Transverse colon (tissue), 4 donors: ENCODE measurements at regions not wholly inside any gene's neighbourhood (a gene's known extent, or its start where the extent isn't known, plus 50 kb on each side); places are given as distances from the start of the nearest gene placed in this dataset.

ENCODE experiments used
- DNase-seq: peaks from one replicate; pipeline ENCODE4 v3.0.0-alpha.2; 2019
- H3K27ac ChIP-seq, 4 donors: fragments of 200-600 bp; sonication (generic); 2 replicates each; pipeline ENCODE4 v1.5.1; 2016 to 2018; ENCODE audit warnings: inconsistent platforms in 4 of 4
- H3K27me3 ChIP-seq: fragments of 200-600 bp; sonication (generic); 2 replicates; pipeline ENCODE4 v1.5.1; 2017; ENCODE audit warnings: inconsistent platforms
- H3K36me3 ChIP-seq, 4 donors: fragments of 200-600 bp; sonication (generic); 2 replicates each; pipeline ENCODE4 v1.5.1; 2017 to 2019; ENCODE audit warnings: inconsistent platforms in 4 of 4
- H3K4me1 ChIP-seq, 4 donors: fragments of 200-600 bp; sonication (generic); 2 replicates each; pipeline ENCODE4 v1.5.1; 2017 to 2020; ENCODE audit warnings: inconsistent platforms in 4 of 4
- H3K4me3 ChIP-seq, 4 donors: fragments of 200-600 bp; sonication (generic); 1 replicate in 1 of 4; 2 replicates in 3 of 4; pipeline versions ENCODE4 v1.5.1 to v1.6.1; 2017 to 2019; ENCODE audit warnings: inconsistent platforms in 4 of 4
- H3K9me3 ChIP-seq, 2 donors: fragments of 200-600 bp; sonication (generic); 2 replicates each; pipeline ENCODE4 v1.5.1; 2017 to 2019; ENCODE audit warnings: inconsistent platforms in 2 of 2
- EP300 ChIP-seq: sonication (generic); formaldehyde crosslinking; IDR thresholded peaks from one replicate; pipeline ENCODE4 v1.6.1; 2017; ENCODE audit warnings: antibody characterized with exemption, low read depth
- POLR2A ChIP-seq: fragments of 450-650 bp; IDR thresholded peaks from one replicate; pipeline ENCODE4 v1.6.1; 2016; ENCODE audit warnings: antibody characterized with exemption, mild to moderate bottlenecking, moderate library complexity
- POLR2AphosphoS5 ChIP-seq, 3 donors: sonication (generic); formaldehyde crosslinking; IDR thresholded peaks; one replicate each; pipeline ENCODE4 v1.6.1; 2016; ENCODE audit warnings: antibody characterized with exemption in 3 of 3
- WGBS, 2 donors: methylation state at CpG; one replicate each; pipeline ENCODE4 v1.1.5; 2018; ENCODE audit warnings: low coverage in 1 of 2; 5-methylcytosine and 5-hydroxymethylcytosine counted together
- in situ Hi-C, 4 donors: fragments of 200-750 bp; cut with MboI; loops; one replicate each; pipeline versions ENCODE4 v1.15.0 to v1.15.1; 2017; ENCODE audit warnings: low sequenced_read_pairs in 3 of 4, low pct_ligation_motif_present in 1 of 4, low pct_unique_long_range_greater_than_20kb in 1 of 4
- intact Hi-C: fragments of 100-400 bp; cut with DNase I; formaldehyde crosslinking; loops from one replicate; pipeline ENCODE4 v1.15.1; 2023; ENCODE audit warnings: low total_unique reads
- TF ChIP-seq, protein P1 (sequence below), 5 experiments: fragments of 200-600 bp in 3 of 5; fragments of 450-650 bp in 2 of 5; sonication (generic) in 3 of 5; IDR thresholded peaks; 1 replicate in 2 of 5; 2 replicates in 3 of 5; pipeline ENCODE4 v1.5.1; 2016 to 2017; ENCODE audit warnings: antibody characterized with exemption in 5 of 5, inconsistent platforms in 3 of 5, mild to moderate bottlenecking in 2 of 5, moderate library complexity in 1 of 5

DNA sequence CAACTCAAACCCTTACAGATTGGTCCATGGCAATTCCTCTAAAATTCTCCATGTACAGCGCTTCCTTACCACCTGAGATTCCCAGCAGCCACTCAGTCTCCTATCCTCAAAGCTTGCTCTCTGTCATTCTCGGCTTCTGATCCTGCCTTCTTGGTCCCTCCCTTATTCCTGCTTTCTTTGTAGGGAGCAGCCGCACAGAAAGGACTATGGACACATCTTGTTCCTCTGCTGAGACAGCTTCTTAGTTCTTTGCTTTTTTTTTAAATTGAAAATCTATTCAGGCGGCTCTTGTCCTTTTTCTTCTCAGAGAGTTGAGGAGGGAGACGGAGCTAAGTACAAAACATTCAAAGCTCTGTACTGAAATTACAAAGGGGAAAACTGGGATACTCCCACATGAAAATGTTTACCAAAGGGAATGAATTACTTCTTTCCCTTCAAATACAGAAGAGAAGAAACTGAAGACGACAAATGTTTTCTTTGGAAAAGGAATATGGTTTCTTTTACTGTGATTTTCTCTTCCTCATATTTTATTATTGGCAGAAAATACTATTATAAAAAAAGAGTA lies 285.1 kb downstream of the IL20RB start:
- H3K27ac ChIP-seq = no peak overlapping the region
- H3K9me3 ChIP-seq = no peaks in the 10 kb centered on the region
- no peak overlapping the region for H3K4me3 ChIP-seq
- H3K4me1 ChIP-seq = no peaks in the 10 kb centered on the region
- in situ Hi-C loops = no loop called here
- no peaks in the 10 kb centered on the region for H3K27me3 ChIP-seq
- 71 to 80% methylated on average over 5 to 6 of the region's 6 CpGs for WGBS, 2 donors
- H3K36me3 ChIP-seq = no peaks in the 10 kb centered on the region
- intact Hi-C loops = no loop called here
- no peak for DNase-seq
- TF ChIP-seq EP300 = no peak
- TF ChIP-seq, protein P1, sequence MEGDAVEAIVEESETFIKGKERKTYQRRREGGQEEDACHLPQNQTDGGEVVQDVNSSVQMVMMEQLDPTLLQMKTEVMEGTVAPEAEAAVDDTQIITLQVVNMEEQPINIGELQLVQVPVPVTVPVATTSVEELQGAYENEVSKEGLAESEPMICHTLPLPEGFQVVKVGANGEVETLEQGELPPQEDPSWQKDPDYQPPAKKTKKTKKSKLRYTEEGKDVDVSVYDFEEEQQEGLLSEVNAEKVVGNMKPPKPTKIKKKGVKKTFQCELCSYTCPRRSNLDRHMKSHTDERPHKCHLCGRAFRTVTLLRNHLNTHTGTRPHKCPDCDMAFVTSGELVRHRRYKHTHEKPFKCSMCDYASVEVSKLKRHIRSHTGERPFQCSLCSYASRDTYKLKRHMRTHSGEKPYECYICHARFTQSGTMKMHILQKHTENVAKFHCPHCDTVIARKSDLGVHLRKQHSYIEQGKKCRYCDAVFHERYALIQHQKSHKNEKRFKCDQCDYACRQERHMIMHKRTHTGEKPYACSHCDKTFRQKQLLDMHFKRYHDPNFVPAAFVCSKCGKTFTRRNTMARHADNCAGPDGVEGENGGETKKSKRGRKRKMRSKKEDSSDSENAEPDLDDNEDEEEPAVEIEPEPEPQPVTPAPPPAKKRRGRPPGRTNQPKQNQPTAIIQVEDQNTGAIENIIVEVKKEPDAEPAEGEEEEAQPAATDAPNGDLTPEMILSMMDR (IDR thresholded peaks at IDR 0.05) = no peak
- TF ChIP-seq POLR2A = no peak
- TF ChIP-seq POLR2AphosphoS5 (IDR thresholded peaks at IDR 0.05) = no peak

- TF ChIP-seq POLR2A = no peak
- TF ChIP-seq POLR2AphosphoS5 (IDR thresholded peaks at IDR 0.05) = no peak
- TF ChIP-seq EP300 = no peak
- TF ChIP-seq, protein P1 (IDR thresholded peaks at IDR 0.05) = no peak
- H3K36me3 ChIP-seq = no peaks in the 10 kb centered on the region
- no peak overlapping the region for H3K4me3 ChIP-seq
- intact Hi-C loops = no loop called here
- in situ Hi-C loops = no loop called here
- H3K27me3 ChIP-seq = no peaks in the 10 kb centered on the region
- WGBS, 2 donors = 44 to 57% methylated on average over 2 of the region's 2 CpGs
- no peak overlapping the region for H3K27ac ChIP-seq
- H3K4me1 ChIP-seq = no peaks in the 10 kb centered on the region
- H3K9me3 ChIP-seq = no peaks in the 10 kb centered on the region
- no peak for DNase-seq
Observed at GRCh38 chr3:137246491-137246890, 288.7 kb downstream of the IL20RB start.

DNA sequence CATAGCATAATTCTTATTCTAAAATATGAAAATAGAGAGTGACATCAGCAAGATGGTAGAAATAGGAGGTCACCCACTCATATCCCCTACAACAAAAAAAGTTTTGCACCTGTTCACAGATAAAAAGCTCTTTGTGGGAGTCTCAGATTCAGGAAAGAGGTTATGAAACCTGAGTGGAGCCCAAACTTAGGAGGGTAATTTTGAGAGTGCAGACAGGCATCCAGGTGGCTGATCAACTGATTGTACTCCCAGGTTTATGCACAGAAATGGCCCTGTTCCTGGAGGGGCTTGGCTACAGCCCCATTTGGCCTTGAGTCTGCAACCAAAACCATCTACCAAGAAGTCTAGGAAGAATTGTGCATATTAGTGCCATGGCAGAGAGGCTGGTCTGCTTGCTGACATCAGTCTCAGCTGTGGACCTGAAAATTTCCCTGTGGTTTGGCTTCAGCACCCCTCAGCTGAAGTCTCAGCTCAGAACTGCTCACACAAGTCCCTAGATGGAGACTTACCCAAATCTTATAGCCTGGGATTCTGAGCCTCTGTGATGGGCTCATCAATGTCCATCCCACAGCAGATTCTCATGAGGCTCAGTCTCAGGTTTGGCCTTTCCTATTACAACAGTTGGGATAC lies 291.6 kb downstream of the IL20RB start:
- Histone ChIP-seq H3K9me3 (no peaks in the 10 kb centered on the region), H3K27ac (no peak overlapping the region), H3K36me3 (no peaks in the 10 kb centered on the region), H3K27me3 (no peaks in the 10 kb centered on the region), H3K4me3 (no peak overlapping the region), H3K4me1 (no peaks in the 10 kb centered on the region)
- intact Hi-C loops (no loop called here), in situ Hi-C loops (no loop called here)
- TF ChIP-seq POLR2A = no peak
- no peak for TF ChIP-seq POLR2AphosphoS5 (IDR thresholded peaks at IDR 0.05)
- TF ChIP-seq EP300 = no peak
- TF ChIP-seq, protein P1 (IDR thresholded peaks at IDR 0.05) = no peak
- no peak for DNase-seq

DNA sequence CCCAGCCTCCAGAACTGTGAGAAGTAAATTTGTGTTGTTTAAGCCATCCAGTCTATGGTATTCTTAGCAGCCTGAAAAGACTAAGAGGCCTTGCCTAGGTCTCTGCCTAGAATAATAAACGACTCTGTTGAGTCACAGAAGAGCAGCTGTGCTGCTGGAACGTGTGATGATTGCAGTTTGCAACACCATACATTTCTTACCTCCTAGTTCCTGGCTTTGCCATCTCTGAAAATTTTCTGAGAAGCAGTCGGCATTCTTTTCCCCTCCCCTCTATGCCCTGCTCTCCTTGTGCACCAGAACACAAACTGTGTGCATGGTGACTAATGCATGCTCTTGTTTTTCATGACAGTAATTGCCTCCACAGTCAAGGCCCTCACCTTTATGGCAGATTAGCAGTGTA lies 301.3 kb downstream of the IL20RB start:
- 7 to 41% methylated on average over 2 to 3 of the region's 3 CpGs for WGBS, 2 donors
- Histone ChIP-seq H3K36me3 (no peaks in the 10 kb centered on the region), H3K9me3 (no peaks in the 10 kb centered on the region), H3K27me3 (no peaks in the 10 kb centered on the region), H3K4me3 (no peak overlapping the region), H3K27ac (no peak overlapping the region), H3K4me1 (no peaks in the 10 kb centered on the region)
- in situ Hi-C loops (no loop called here), intact Hi-C loops (no loop called here)
- no peak for TF ChIP-seq POLR2AphosphoS5 (IDR thresholded peaks at IDR 0.05)
- TF ChIP-seq, protein P1 (IDR thresholded peaks at IDR 0.05) = no peak
- TF ChIP-seq EP300 = no peak
- no peak for TF ChIP-seq POLR2A
- no peak for DNase-seq
